Psoas muscle (tissue), 7 donors: ENCODE measurements at regions not wholly inside any gene's neighbourhood (a gene's known extent, or its start where the extent isn't known, plus 50 kb on each side); places are given as distances from the start of the nearest gene placed in this dataset.

Experiments
- ATAC-seq, 4 donors: fragments of 200-7000 bp; cut with Tn5 transposase; one replicate each; pipeline ENCODE4 v1.9.1; 2020; ENCODE audit warnings: moderate library complexity in 3 of 4, mild to moderate bottlenecking in 2 of 4
- DNase-seq, 2 donors: peaks; one replicate each; pipeline ENCODE4 v3.0.0-alpha.2; 2020
- H3K27ac ChIP-seq: fragments of 200-600 bp; one replicate; pipeline ENCODE4 v1.8.0; 2022
- H3K27me3 ChIP-seq, 3 donors: fragments of 200-600 bp in 1 of 3; one replicate each; pipeline versions ENCODE4 v1.6.1 to v1.8.0; 2013 to 2022; ENCODE audit warnings: low read length in 2 of 3, mild to moderate bottlenecking in 2 of 3, moderate library complexity in 1 of 3; ENCODE audit not compliant: insufficient read depth in 3 of 3
- H3K36me3 ChIP-seq, 2 donors: fragments of 200-600 bp in 1 of 2; one replicate each; pipeline versions ENCODE4 v1.6.1 to v1.8.0; 2013 to 2022; ENCODE audit warnings: low read depth in 1 of 2, mild to moderate bottlenecking in 1 of 2, moderate library complexity in 1 of 2; ENCODE audit not compliant: insufficient read depth in 1 of 2
- H3K4me1 ChIP-seq: fragments of 200-600 bp; one replicate; pipeline ENCODE4 v1.8.0; 2022
- H3K4me3 ChIP-seq: fragments of 200-600 bp; one replicate; pipeline ENCODE4 v1.8.0; 2022; ENCODE audit warnings: mild to moderate bottlenecking
- H3K9me3 ChIP-seq: fragments of 200-600 bp; one replicate; pipeline ENCODE4 v1.8.0; 2022
- CTCF ChIP-seq: fragments of 200-600 bp; IDR thresholded peaks from one replicate; pipeline ENCODE4 v1.8.0; 2022; ENCODE audit warnings: antibody characterized with exemption
- WGBS, 3 donors: extraction: QIAGEN DNeasy Blood & Tissue Kit; methylation state at CpG; one replicate each; pipeline versions ENCODE4 v1.1.6 to v1.1.7; 2013; 5-methylcytosine and 5-hydroxymethylcytosine counted together
- intact Hi-C, 2 donors: fragments of 100-400 bp; cut with DNase I; formaldehyde crosslinking; loops; one replicate each; pipeline versions ENCODE4 v1.11.0 to v1.14.2; 2022
- donor health status: healthy with polysubstance abuse.
- donor health status: DM: no; HTN: no; CAD: no; lungs with moderate emphysema.
- donor health status: Bipolar disorder and iron deficiency.
- donor health status: healthy.
- donor health status: DM: yes; HTN: yes; CAD: no.
- donor health status: DM: no; HTN: no; CAD: no.
- donor health status: DM: yes; HTN: yes; CAD: no.

GRCh38 chr2:155043097-155043496 lies 344.6 kb downstream of the KCNJ3 start:
- ATAC-seq (no peak), DNase-seq (no peak)
- H3K9me3 ChIP-seq, result no peaks in the 10 kb centered on the region
- intact Hi-C loops, result no loop called here
- 89 to 92% (median 89%) methylated on average over 4 of the region's 4 CpGs for WGBS, 3 donors
- H3K4me1 ChIP-seq, result no peaks in the 10 kb centered on the region
- H3K27ac ChIP-seq, result no peak overlapping the region
- H3K4me3 ChIP-seq, result no peak overlapping the region
- no peaks in the 10 kb centered on the region for H3K27me3 ChIP-seq
- no peaks in the 10 kb centered on the region for H3K36me3 ChIP-seq
- no peak for TF ChIP-seq CTCF

- intact Hi-C loops, result no loop called here
- no peaks in the 10 kb centered on the region for H3K9me3 ChIP-seq
- H3K27me3 ChIP-seq, result no peaks in the 10 kb centered on the region
- H3K4me1 ChIP-seq, result no peaks in the 10 kb centered on the region
- H3K36me3 ChIP-seq, result no peaks in the 10 kb centered on the region
- ATAC-seq, result no peak
- no peak for DNase-seq
- H3K27ac ChIP-seq, result no peak overlapping the region
- TF ChIP-seq CTCF, result no peak
- H3K4me3 ChIP-seq, result no peak overlapping the region
Observed at GRCh38 chr2:155035308-155035707, 336.8 kb downstream of the KCNJ3 start.

DNA sequence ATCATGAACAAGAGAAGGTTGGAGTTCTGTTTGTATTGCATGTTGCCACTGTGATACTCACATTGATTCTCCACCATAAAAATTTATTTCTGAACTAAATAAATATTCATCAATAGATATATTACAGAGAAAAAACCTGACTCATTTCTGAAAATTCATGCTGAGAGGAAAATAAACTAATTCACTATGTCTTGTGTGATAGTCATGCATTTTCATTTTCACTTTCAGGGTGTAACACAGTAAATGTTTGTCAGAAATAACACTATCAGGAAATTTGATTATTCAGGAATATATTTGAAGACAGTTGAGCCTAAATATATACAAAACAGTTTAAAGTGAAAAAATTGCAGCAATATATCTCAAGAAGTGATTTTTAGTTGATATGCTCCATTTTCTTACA lies 335.2 kb downstream of the KCNJ3 start:
- Histone ChIP-seq H3K4me1 (no peaks in the 10 kb centered on the region), H3K27ac (no peak overlapping the region), H3K36me3 (no peaks in the 10 kb centered on the region), H3K9me3 (no peaks in the 10 kb centered on the region), H3K27me3 (no peaks in the 10 kb centered on the region), H3K4me3 (no peak overlapping the region)
- ATAC-seq (no peak), DNase-seq (no peak)
- TF ChIP-seq CTCF, result no peak
- intact Hi-C loops, result no loop called here

DNA sequence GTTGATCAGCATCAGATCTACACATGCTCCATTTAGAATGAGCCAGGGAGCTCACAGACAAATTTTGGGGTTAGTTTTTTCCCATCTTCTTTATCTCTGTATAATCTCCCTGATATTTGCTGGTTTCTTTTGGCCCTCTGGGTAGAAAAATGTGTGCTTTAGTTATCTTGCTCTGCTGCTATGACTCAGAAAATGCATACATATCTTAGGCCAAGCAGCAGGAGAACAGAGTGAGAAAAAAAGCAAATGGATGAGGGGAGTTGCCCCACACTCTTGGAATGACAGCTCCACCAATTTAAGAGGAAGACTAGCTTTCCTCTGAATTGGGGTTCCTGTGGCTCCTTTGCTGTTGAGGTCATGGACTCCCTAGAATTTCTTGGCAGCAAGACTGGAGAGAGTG lies 331.8 kb downstream of the KCNJ3 start:
- TF ChIP-seq CTCF, result no peak
- H3K4me3 ChIP-seq, result no peak overlapping the region
- ATAC-seq, result no peak

GRCh38 chr2:155026651-155027174 lies 328.2 kb downstream of the KCNJ3 start:
- H3K4me3 ChIP-seq, result no peak overlapping the region
- no peaks in the 10 kb centered on the region for H3K36me3 ChIP-seq
- DNase-seq (no peak), ATAC-seq (no peak)
- no peaks in the 10 kb centered on the region for H3K27me3 ChIP-seq
- no peak overlapping the region for H3K27ac ChIP-seq
- no peak for TF ChIP-seq CTCF
- H3K4me1 ChIP-seq, result no peaks in the 10 kb centered on the region
- WGBS, 3 donors, result 44 to 71% (median 52%) methylated on average over 1 of the region's 1 CpG
- H3K9me3 ChIP-seq, result no peaks in the 10 kb centered on the region
- intact Hi-C loops, result no loop called here

More for the DNA sequence above, 331.8 kb downstream of the KCNJ3 start:
- Histone ChIP-seq H3K27ac (no peak overlapping the region), H3K4me1 (no peaks in the 10 kb centered on the region), H3K9me3 (no peaks in the 10 kb centered on the region), H3K27me3 (no peaks in the 10 kb centered on the region), H3K36me3 (no peaks in the 10 kb centered on the region)
- DNase-seq, result no peak
- intact Hi-C loops, result no loop called here
